HG03460 (cell line): ENCODE measurements at regions not wholly inside any gene's neighbourhood (a gene's known extent, or its start where the extent isn't known, plus 50 kb on each side); places are given as distances from the start of the nearest gene placed in this dataset.
"Not testable (repeated sequence)": the region's sequence is repeated elsewhere in the genome, so short reads cannot be mapped to it uniquely, and the experiment has no call there.

ENCODE experiments used
- ATAC-seq: cut with Tn5 transposase; IDR thresholded peaks from one replicate; pipeline ENCODE4 v1.9.1; 2021; ENCODE audit not compliant: unreplicated experiment

- ATAC-seq, result not testable (repeated sequence)
Observed at GRCh38 chr6:104676679-104677078, 183.0 kb downstream of the HACE1 start.

DNA sequence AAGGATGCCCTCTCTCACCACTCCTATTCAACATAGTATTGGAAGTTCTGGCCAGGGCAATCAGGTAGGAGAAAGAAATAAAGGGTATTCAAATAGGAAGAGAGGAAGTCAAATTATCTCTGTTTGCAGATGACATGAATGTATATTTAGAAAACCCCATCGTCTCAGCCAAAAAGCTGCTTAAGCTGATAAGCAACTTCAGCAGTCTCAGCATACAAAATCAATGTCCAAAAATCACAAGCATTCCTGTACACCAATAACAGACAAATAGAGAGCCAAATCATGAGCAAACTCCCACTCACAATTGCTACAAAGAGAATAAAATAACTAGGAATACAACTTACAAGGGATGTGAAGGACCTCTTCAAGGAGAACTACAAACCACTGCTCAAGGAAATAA is 184.6 kb downstream of the HACE1 start:
- ATAC-seq, result not testable (repeated sequence)

- ATAC-seq, result not testable (repeated sequence)
Observed at GRCh38 chr6:104673078-104673477, 186.6 kb downstream of the HACE1 start.

DNA sequence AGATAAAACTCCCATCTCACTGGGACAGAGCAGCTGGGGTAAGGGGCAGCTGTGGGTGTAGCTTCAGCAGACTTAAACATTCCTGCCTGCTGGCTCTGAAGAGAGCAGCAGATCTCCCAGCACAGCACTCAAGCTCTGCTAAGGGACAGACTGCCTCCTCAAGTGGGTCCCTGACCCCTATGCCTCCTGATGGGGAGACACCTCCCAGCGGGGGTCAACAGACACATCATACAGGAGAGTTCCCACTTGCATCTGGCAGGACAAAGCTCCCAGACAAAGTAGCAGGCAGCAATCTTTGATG is 188.2 kb downstream of the HACE1 start:
- not testable (repeated sequence) for ATAC-seq

GRCh38 chr6:104670834-104671590 is 188.7 kb downstream of the HACE1 start:
- ATAC-seq, result not testable (repeated sequence)

GRCh38 chr6:104669483-104669882 is 190.2 kb downstream of the HACE1 start:
- ATAC-seq, result no peak

- ATAC-seq, result no peak
Observed at GRCh38 chr6:104656235-104656634, 203.5 kb downstream of the HACE1 start.

GRCh38 chr6:104653781-104654180 is 205.9 kb downstream of the HACE1 start:
- no peak for ATAC-seq

GRCh38 chr6:104648347-104648746 is 211.4 kb downstream of the HACE1 start:
- ATAC-seq, result no peak

- no peak for ATAC-seq
Observed at GRCh38 chr6:104644848-104645247, 214.9 kb downstream of the HACE1 start.

GRCh38 chr6:104642871-104643270 is 216.8 kb downstream of the HACE1 start:
- ATAC-seq, result no peak

GRCh38 chr6:104640761-104641160 is 219.0 kb downstream of the HACE1 start:
- ATAC-seq, result no peak

DNA sequence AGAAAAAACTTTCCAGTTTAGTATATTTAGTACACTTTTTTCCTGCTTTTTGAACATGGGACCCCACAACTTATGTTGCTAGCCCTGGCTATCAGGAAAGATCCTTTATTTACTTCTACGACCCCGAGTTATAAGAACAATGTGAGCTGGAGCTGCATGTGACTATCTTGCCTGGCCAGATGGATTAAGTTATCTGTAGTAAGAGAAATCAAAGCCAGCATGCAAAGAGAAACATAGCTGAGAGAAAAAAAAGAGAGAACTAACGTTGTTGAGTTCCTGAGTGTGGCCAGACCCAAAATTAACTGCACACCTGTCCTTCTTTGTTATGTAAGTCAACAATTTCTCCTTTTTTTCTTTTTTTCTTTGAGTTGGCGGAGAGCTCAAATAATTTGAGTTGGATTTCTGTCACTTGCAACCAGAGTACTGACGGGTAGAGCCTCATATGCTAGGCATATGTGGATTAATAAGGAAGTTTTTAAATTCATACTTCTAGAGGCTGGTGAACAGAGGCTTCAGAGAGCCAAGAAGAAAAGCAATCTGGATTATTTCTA is 219.5 kb downstream of the HACE1 start:
- ATAC-seq, result no peak

DNA sequence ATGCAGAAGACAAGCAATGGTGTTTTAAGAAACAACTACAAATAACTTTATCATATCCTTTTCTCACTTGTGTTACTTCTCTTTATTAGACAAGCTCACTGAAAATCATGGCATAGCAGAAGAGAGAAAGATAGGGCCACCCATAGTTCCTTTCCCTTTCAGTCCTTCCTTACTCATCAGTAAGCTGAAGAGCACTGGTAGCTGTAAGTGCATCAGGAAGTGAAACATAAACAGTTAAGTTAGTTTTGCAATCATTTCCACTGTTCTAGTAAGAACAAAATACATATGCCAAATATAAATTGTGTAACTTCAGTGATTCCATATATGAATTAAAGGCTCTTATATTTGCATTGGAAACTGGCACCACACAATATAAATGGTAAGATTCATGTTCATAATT is 220.1 kb downstream of the HACE1 start:
- peak; percentile 96 for ATAC-seq

- ATAC-seq, result no peak
Observed at GRCh38 chr6:104638841-104639290, 220.9 kb downstream of the HACE1 start.

- ATAC-seq, result no peak
Observed at GRCh38 chr6:104633125-104633524, 226.6 kb downstream of the HACE1 start.

GRCh38 chr6:104632588-104632987 is 227.1 kb downstream of the HACE1 start:
- ATAC-seq, result no peak

DNA sequence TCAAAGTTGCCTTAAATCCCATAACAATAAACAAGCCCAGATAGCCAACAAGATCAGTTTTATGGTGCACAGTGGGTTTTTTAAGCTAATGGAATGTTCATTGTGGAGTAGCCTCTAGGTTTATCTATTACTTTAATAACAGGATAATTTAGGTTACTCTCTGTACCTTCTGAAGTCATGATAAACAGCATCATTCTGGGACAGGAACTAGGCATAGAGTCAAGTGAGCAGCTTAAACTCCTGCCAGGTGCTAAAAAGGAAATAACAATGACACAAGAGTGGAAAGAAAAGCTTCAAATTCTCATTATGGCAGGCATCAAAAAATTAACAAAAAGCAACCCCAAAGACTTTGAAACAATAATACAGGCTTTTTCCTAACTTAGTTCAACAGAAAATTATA is 228.8 kb downstream of the HACE1 start:
- ATAC-seq, result no peak

DNA sequence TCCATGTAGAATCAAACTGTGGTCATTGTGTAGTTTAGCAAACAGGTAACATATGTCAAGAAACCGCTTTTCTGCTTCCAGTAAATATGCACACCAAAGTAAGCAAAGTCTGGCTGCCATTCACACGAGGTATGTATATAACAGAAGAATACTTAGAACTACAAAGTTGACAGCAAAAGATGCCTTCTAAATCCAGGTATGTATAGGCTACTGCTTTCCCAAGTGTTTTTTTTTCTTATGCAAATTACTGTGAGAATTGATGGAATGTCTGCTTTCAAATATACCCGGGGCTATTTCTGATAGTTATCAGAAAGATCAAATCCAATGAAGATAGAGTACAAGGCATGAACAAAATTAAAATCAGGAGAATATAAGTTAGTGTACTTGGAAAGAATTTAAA is 229.2 kb downstream of the HACE1 start:
- ATAC-seq, result no peak

DNA sequence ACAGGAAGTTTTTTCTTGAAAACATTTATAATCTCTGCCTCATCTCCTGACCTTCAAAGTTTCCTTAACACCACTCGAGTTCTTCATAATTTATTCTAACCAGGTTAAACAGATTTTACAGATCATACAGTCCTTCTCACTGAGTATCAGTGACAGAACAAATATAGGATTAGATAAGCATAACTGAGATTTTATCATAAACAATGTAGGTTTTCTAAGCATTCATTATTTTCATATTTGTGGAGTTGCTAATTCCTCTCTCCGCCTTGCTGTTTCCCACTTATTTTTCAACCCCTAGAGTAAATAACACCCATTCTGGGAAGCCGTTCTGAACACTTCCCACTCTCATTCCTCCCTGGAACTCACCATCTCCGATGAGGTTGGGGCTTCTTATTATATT is 229.9 kb downstream of the HACE1 start:
- ATAC-seq, result no peak

DNA sequence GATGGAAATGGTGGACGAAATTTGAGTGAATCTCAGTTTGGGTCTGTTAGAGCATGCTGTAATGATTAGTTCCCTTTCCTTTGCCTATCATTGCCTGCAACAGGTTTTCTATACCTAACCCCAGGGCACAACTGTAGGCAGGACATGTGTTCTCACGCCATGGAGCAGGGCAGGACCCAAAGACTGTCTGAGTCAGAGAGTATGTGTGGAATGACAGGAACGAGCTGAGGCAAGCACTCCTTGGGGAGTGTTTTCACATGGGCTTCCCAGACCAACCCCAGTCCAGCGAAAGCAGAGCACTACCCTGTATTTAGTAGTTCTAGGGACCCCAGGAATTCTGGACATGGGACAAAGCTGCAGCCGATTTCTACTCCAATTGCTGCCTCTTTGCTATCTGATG is 234.2 kb downstream of the HACE1 start:
- ATAC-seq, result no peak

GRCh38 chr6:104623052-104623690 is 236.5 kb downstream of the HACE1 start:
- ATAC-seq, result no peak
